ENCODE measurements at regions not wholly inside any gene's neighbourhood (a gene's known extent, or its start where the extent isn't known, plus 50 kb on each side); places are given as distances from the start of the nearest gene placed in this dataset.

DNA sequence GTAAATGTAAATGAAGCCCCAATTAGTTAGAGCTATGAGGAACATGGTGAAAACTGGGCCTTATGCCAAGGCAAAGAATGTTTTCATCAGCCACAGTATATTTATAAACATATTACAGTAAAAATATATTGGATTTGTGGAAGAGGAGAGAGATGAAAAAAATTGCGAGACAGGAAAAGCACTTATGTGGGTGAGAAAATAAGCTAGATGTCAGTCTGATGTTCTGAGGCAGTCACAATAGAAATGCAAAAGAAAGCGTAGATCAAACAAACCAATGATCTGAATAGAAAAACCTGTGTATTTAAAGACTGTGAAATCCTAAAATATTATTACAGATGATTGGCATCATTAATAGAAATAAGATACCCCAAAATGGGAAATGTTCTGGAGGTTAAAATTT lies 1332.5 kb downstream of the SLITRK5 start:
- Histone ChIP-seq H3K4me1 (ENCODE audit: insufficient read depth, low read length) (no peaks in the 10 kb centered on the region), H3K36me3 (ENCODE audit: insufficient read depth, low read depth, low read length) (no peaks in the 10 kb centered on the region), H3K9ac (ENCODE audit: low read depth, low read length) (no peak overlapping the region), H3K27me3 (ENCODE audit: insufficient read depth, low read length) (no peaks in the 10 kb centered on the region), H3K4me3 (ENCODE audit: low read length) (no peak overlapping the region), H3K27ac (ENCODE audit: low read length) (no peak overlapping the region), H3K9me3 (ENCODE audit: insufficient read depth, low read depth, low read length) (no peaks in the 10 kb centered on the region)

DNA sequence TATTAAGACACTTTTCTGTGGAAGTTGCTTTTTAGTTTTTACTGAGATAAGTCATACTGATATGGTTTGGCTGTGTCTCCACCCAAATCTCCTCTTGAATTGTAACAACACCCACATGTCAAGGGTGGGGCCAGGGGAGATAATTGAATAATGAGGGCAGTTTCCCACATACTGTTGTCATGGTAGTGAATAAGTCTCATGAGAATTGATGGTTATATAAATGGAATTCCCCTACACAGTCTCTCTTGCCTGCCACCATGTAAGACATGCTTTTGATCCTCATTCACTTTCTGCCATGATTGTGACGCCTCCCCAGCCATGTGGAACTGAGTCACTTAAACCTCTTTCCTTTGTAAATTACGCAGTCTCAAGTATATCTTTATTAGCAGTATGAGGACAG lies 1340.4 kb downstream of the SLITRK5 start:
- Histone ChIP-seq H3K4me1 (ENCODE audit: insufficient read depth, low read length) (no peaks in the 10 kb centered on the region), H3K4me3 (ENCODE audit: low read length) (no peak overlapping the region), H3K9me3 (ENCODE audit: insufficient read depth, low read depth, low read length) (no peaks in the 10 kb centered on the region), H3K36me3 (ENCODE audit: insufficient read depth, low read depth, low read length) (no peaks in the 10 kb centered on the region), H3K27ac (ENCODE audit: low read length) (no peak overlapping the region), H3K27me3 (ENCODE audit: insufficient read depth, low read length) (no peaks in the 10 kb centered on the region), H3K9ac (ENCODE audit: low read depth, low read length) (no peak overlapping the region)

DNA sequence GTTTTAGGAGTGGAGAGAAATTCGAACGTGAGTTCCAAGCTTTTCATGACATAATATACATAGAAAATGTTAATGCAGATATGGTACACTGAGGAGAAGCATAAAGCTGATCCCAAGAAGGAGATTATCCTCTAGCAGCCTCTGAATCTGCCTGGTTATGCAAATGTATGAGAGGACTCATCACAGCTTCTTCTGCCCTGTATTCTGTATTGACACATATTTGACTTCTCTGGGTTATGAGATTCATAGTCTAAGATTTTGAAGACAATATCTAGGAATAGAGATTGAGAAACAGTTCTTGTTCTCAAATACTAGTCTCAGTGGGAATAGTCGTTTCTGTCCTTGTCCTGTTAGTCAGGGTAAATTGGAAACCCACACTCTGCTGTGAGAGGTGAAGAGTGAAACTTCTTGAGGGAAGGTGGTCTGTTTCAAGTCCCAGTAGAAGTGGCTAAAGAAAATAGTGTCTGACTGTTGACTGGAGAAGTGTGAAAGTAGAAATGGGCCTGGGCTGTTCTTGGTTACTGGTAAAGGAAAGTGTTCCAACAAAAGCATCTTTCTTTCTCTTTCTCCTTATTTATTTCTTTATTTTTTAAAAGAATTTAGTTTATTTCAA lies 1356.6 kb downstream of the SLITRK5 start:
- no peak overlapping the region for H3K9ac ChIP-seq (ENCODE audit: low read depth, low read length)
- H3K9me3 ChIP-seq (ENCODE audit: insufficient read depth, low read depth, low read length): peaks cover 7% of the 10 kb centered on the region; the same call in 1 of the 2 replicates
- no peaks in the 10 kb centered on the region for H3K27me3 ChIP-seq (ENCODE audit: insufficient read depth, low read length)
- no peak overlapping the region for H3K27ac ChIP-seq (ENCODE audit: low read length)
- no peaks in the 10 kb centered on the region for H3K36me3 ChIP-seq (ENCODE audit: insufficient read depth, low read depth, low read length)
- no peaks in the 10 kb centered on the region for H3K4me1 ChIP-seq (ENCODE audit: insufficient read depth, low read length)
- no peak overlapping the region for H3K4me3 ChIP-seq (ENCODE audit: low read length)

DNA sequence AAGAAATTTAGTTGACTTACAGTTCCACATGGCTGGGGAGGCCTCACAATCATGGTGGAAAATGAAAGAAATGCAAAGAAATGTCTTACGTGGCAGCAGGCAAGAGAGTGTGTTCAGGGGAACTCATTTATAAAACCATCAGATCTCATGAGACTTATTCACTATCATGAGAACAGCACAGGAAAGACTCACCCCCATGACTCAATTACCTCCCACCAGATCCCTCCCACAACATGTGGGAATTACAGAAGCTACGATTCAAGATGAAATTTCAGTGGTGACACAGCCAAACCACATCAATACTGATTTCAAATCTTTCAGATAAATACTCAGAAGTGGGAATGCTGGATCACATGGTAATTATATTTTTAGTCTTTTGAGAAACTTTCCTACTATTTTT lies 1357.9 kb downstream of the SLITRK5 start:
- no peak overlapping the region for H3K4me3 ChIP-seq (ENCODE audit: low read length)
- H3K4me1 ChIP-seq (ENCODE audit: insufficient read depth, low read length): no peaks in the 10 kb centered on the region
- no peak overlapping the region for H3K9ac ChIP-seq (ENCODE audit: low read depth, low read length)
- no peaks in the 10 kb centered on the region for H3K27me3 ChIP-seq (ENCODE audit: insufficient read depth, low read length)
- no peak overlapping the region for H3K27ac ChIP-seq (ENCODE audit: low read length)
- no peaks in the 10 kb centered on the region for H3K36me3 ChIP-seq (ENCODE audit: insufficient read depth, low read depth, low read length)
- peaks cover 19% of the 10 kb centered on the region for H3K9me3 ChIP-seq (ENCODE audit: insufficient read depth, low read depth, low read length)

DNA sequence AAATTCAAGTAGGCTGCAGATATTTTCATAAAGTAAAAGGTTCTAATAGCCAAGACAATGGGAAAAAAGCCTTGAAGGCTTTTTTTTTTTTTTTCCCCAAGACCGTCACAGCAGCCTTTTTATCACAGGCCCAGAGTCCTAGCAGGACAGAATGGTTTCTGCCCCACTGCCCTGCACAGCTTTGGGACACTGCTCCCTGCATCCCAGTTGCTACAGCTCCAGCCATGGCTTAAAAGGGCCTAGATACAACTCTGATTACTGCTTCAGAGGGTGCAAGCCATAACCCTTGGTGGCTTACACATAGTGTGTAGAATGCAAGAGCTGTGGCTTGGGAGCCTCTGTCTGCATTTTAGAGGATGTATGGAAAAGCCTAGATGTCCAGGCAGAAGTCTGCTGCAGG lies 1362.8 kb downstream of the SLITRK5 start:
- H3K27ac ChIP-seq (ENCODE audit: low read length): no peak overlapping the region

DNA sequence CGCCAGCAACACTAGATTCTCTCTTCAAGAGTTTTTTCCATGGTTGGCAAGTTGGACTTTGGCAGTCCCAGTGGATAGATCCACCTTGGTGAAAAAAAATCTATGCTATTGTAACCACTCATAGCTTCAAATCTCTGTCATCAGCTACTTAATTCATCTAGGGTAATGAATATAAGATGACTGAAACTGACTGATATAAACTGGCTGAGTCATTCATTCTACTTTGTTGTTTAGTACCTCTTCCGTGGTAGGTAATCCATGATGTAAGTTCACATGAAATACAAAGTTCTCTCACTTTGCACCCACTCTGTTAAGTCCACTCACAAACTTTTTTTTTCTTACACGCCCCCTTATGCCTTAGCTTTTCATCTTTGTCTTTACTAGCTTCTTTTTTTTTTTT lies 1381.5 kb downstream of the SLITRK5 start:
- H3K4me1 ChIP-seq (ENCODE audit: insufficient read depth, low read length): no peaks in the 10 kb centered on the region
- H3K36me3 ChIP-seq (ENCODE audit: insufficient read depth, low read depth, low read length): no peaks in the 10 kb centered on the region
- no peaks in the 10 kb centered on the region; the same call in 1 of the 2 replicates for H3K9me3 ChIP-seq (ENCODE audit: insufficient read depth, low read depth, low read length)
- no peak overlapping the region for H3K27ac ChIP-seq (ENCODE audit: low read length)
- no peak overlapping the region for H3K9ac ChIP-seq (ENCODE audit: low read depth, low read length)
- no peak overlapping the region for H3K4me3 ChIP-seq (ENCODE audit: low read length)
- no peaks in the 10 kb centered on the region for H3K27me3 ChIP-seq (ENCODE audit: insufficient read depth, low read length)

More for the DNA sequence above, 1362.8 kb downstream of the SLITRK5 start:
- Histone ChIP-seq H3K36me3 (ENCODE audit: insufficient read depth, low read depth, low read length) (no peaks in the 10 kb centered on the region), H3K9me3 (ENCODE audit: insufficient read depth, low read depth, low read length) (peaks cover 32% of the 10 kb centered on the region), H3K9ac (ENCODE audit: low read depth, low read length) (no peak overlapping the region), H3K4me3 (ENCODE audit: low read length) (no peak overlapping the region), H3K27me3 (ENCODE audit: insufficient read depth, low read length) (no peaks in the 10 kb centered on the region), H3K4me1 (ENCODE audit: insufficient read depth, low read length) (no peaks in the 10 kb centered on the region)

DNA sequence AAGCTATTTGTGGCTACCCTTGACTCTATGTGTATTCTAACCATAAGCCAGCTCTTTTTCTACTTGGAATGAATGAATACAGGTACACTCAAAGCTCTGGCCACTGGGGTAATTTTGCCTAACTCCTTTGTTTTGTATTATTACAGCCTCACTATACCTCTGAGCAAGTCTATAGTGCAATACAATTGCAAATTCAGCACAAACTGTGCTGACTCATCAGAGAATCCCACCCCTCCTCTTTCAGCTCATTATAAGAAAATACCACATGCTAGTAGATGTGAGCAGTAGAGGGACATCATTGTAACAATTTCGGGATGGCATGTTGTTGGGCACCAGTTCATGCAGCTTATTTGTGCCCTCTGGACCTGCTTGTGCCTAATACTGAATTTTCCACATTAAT lies 1382.2 kb downstream of the SLITRK5 start:
- Histone ChIP-seq H3K36me3 (ENCODE audit: insufficient read depth, low read depth, low read length) (no peaks in the 10 kb centered on the region), H3K4me1 (ENCODE audit: insufficient read depth, low read length) (no peaks in the 10 kb centered on the region), H3K27ac (ENCODE audit: low read length) (no peak overlapping the region), H3K9ac (ENCODE audit: low read depth, low read length) (no peak overlapping the region), H3K27me3 (ENCODE audit: insufficient read depth, low read length) (no peaks in the 10 kb centered on the region), H3K9me3 (ENCODE audit: insufficient read depth, low read depth, low read length) (no peaks in the 10 kb centered on the region; the same call in 1 of the 2 replicates), H3K4me3 (ENCODE audit: low read length) (no peak overlapping the region)

DNA sequence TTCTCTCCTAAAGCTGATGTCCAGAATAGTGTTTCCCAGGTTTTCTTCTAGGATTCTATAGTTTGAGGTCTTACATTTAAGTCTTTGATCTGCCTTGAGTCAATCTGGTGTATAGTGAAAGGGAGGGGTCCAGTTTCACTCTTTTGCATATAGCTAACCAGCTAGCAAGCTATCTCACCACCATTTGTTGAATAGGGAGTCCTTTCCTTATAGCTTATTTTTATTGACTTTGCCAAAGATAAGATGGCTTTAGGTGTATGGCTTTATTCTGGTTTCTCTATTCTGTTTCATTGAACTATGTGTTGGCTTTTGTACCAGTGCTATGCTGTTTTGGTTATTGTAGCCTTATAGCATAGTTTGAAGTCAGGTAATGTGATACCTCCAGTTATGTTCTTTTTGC lies 1386.1 kb downstream of the SLITRK5 start:
- H3K4me1 ChIP-seq (ENCODE audit: insufficient read depth, low read length): no peaks in the 10 kb centered on the region
- H3K9me3 ChIP-seq (ENCODE audit: insufficient read depth, low read depth, low read length): no peaks in the 10 kb centered on the region; the same call in 1 of the 2 replicates
- no peak overlapping the region for H3K4me3 ChIP-seq (ENCODE audit: low read length)
- H3K27me3 ChIP-seq (ENCODE audit: insufficient read depth, low read length): no peaks in the 10 kb centered on the region
- no peak overlapping the region for H3K27ac ChIP-seq (ENCODE audit: low read length)
- H3K9ac ChIP-seq (ENCODE audit: low read depth, low read length): no peak overlapping the region
- H3K36me3 ChIP-seq (ENCODE audit: insufficient read depth, low read depth, low read length): no peaks in the 10 kb centered on the region

DNA sequence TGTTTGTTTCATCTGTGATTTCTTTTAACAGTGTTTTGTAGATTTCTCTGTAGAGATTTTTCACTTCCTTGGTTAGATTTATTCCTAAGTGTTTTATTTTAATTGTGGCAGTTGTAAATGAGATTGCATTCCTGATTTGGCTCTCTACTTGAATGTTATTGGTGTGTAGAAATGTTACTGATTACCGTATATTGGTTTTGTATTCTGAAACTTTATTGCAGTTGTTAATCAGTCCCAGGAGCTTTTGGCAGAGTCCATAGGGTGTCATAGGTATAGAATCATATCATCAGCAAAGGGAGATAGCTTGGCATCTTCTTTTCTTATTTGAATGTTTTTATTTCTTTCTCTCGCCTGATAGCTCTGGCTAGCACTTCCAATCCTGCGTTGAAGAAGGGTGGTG lies 1386.7 kb downstream of the SLITRK5 start:
- H3K4me3 ChIP-seq (ENCODE audit: low read length): no peak overlapping the region
- H3K9ac ChIP-seq (ENCODE audit: low read depth, low read length): no peak overlapping the region
- no peaks in the 10 kb centered on the region; the same call in 1 of the 2 replicates for H3K9me3 ChIP-seq (ENCODE audit: insufficient read depth, low read depth, low read length)
- H3K27me3 ChIP-seq (ENCODE audit: insufficient read depth, low read length): no peaks in the 10 kb centered on the region
- no peak overlapping the region for H3K27ac ChIP-seq (ENCODE audit: low read length)
- no peaks in the 10 kb centered on the region for H3K36me3 ChIP-seq (ENCODE audit: insufficient read depth, low read depth, low read length)
- no peaks in the 10 kb centered on the region for H3K4me1 ChIP-seq (ENCODE audit: insufficient read depth, low read length)

DNA sequence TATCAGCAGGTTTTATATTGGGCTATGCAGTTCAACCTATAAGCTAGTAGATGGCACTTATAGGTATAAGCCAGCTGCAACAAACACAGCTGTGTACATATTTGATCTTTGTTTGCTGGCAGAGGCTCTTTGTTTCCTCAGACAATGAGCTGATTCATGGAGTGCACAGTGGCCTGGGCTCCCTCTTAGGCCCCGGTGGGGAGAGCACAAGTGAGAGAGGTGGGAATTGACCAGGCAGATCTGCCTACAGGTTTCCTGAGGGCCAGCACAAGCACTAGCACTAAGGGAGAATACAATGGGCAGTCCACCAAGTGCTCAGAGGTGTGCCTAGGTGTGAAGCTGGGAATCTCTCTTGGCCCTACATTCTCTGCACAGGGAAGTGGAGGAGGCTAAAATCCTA lies 1390.7 kb downstream of the SLITRK5 start:
- no peak overlapping the region for H3K9ac ChIP-seq (ENCODE audit: low read depth, low read length)
- H3K4me3 ChIP-seq (ENCODE audit: low read length): no peak overlapping the region
- H3K36me3 ChIP-seq (ENCODE audit: insufficient read depth, low read depth, low read length): no peaks in the 10 kb centered on the region
- no peak overlapping the region for H3K27ac ChIP-seq (ENCODE audit: low read length)
- no peaks in the 10 kb centered on the region; the same call in 1 of the 2 replicates for H3K9me3 ChIP-seq (ENCODE audit: insufficient read depth, low read depth, low read length)
- no peaks in the 10 kb centered on the region for H3K27me3 ChIP-seq (ENCODE audit: insufficient read depth, low read length)
- no peaks in the 10 kb centered on the region for H3K4me1 ChIP-seq (ENCODE audit: insufficient read depth, low read length)

DNA sequence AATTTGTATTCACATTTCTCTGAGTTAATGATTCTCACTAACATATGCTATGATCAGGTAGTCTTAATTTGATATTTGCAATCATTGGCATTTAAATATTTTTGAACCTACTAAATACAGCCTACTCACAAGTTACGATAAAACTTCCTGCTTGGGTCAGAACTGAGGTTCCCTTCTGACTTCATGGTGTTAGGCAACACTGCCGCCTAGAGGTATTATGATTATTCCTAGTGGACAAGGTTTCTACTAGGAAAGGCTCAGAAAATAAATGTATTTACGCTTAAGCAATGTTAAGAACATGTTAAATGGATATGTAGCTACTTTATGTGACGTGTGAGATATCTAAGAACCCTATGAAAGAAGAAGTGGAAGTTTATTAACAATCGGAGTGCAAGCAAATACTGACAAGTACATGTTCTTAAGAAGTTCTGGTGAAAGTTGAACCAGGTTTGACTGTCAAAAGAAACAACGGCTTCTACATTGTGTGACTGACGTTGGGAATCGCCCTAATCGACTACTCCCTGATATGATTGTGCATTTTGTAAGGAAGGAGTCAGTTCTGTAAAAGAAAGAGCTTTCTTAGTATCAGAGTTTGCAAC lies 1395.8 kb downstream of the SLITRK5 start:
- H3K36me3 ChIP-seq (ENCODE audit: insufficient read depth, low read depth, low read length): no peaks in the 10 kb centered on the region
- no peaks in the 10 kb centered on the region for H3K27me3 ChIP-seq (ENCODE audit: insufficient read depth, low read length)
- no peak overlapping the region for H3K4me3 ChIP-seq (ENCODE audit: low read length)
- no peaks in the 10 kb centered on the region for H3K4me1 ChIP-seq (ENCODE audit: insufficient read depth, low read length)
- no peak overlapping the region for H3K27ac ChIP-seq (ENCODE audit: low read length)
- no peak overlapping the region for H3K9ac ChIP-seq (ENCODE audit: low read depth, low read length)
- no peaks in the 10 kb centered on the region for H3K9me3 ChIP-seq (ENCODE audit: insufficient read depth, low read depth, low read length)

DNA sequence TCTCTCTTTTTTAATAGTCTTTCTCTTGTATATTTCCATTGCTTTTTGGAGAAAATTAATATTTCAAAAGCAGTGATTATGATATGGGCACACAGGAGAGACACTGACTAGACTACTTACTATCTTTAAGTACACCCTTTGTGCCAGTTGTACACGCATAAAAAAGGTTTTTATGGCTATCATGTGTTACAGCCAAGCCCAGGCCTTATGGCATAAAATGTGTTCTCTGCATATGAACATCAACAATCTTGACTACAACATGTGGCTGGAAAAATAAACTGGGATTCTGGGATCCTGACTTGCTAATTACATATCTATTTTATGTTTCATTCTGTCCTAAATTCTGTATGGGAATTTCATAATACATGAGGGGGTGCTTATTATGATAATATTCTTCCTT lies 1401.8 kb downstream of the SLITRK5 start:
- H3K27me3 ChIP-seq (ENCODE audit: insufficient read depth, low read length): no peaks in the 10 kb centered on the region
- no peak overlapping the region for H3K9ac ChIP-seq (ENCODE audit: low read depth, low read length)
- no peaks in the 10 kb centered on the region for H3K4me1 ChIP-seq (ENCODE audit: insufficient read depth, low read length)
- no peaks in the 10 kb centered on the region for H3K36me3 ChIP-seq (ENCODE audit: insufficient read depth, low read depth, low read length)
- H3K4me3 ChIP-seq (ENCODE audit: low read length): no peak overlapping the region
- H3K9me3 ChIP-seq (ENCODE audit: insufficient read depth, low read depth, low read length): no peaks in the 10 kb centered on the region
- H3K27ac ChIP-seq (ENCODE audit: low read length): no peak overlapping the region
